ENCODE measurements at regions not wholly inside any gene's neighbourhood (a gene's known extent, or its start where the extent isn't known, plus 50 kb on each side); places are given as distances from the start of the nearest gene placed in this dataset.

DNA sequence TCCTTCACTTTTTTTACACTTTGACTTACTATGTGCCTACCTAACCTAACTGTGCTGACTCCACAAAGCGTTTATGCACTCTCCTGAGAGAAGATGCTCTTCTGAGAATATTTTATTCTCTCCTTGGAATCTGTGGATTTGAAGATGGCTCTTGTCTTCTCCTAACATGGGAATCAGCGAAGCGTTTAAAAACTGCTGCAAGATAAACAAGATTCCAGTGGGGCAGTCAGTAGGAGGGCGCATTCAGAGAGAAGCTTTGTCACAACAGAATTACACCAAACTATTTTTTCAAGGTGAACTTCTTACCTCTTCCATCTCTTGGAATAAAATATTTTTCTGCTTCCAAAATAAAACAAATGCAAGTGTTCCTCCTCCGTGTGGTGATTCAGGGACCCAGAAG lies 113.1 kb downstream of the FOXD2 start:
- TF ChIP-seq, protein P1, sequence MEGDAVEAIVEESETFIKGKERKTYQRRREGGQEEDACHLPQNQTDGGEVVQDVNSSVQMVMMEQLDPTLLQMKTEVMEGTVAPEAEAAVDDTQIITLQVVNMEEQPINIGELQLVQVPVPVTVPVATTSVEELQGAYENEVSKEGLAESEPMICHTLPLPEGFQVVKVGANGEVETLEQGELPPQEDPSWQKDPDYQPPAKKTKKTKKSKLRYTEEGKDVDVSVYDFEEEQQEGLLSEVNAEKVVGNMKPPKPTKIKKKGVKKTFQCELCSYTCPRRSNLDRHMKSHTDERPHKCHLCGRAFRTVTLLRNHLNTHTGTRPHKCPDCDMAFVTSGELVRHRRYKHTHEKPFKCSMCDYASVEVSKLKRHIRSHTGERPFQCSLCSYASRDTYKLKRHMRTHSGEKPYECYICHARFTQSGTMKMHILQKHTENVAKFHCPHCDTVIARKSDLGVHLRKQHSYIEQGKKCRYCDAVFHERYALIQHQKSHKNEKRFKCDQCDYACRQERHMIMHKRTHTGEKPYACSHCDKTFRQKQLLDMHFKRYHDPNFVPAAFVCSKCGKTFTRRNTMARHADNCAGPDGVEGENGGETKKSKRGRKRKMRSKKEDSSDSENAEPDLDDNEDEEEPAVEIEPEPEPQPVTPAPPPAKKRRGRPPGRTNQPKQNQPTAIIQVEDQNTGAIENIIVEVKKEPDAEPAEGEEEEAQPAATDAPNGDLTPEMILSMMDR (conservative IDR thresholded peaks at IDR 0.05), result no peak
- H3K27ac ChIP-seq, result no peak overlapping the region

DNA sequence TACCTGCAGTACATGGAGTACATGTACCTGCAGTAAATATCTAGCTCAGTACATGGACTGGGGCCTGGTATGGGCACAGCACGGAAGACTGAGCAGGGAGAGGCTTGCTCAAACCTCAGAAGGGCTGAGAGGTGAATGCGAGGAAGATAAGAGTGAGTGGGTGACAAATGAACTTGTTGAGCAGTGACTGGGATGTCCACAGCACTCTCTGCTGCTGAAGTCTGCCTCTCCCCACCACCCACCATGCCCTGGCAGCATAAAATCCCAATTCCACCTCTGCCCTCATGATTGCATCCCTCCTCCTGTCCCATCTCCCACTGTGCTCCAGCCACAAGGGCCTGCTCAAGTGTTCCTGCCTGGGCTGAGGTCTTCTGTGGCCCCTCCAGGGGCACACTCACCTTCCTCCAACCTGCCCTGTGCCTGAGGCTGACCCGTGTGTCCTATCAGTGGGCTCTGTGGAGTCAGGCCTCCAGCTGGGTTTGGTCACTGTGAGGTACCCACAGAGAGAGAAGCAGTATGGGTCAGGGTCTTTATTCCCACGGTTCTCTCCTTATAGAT lies 114.2 kb downstream of the FOXD2 start:
- TF ChIP-seq, protein P1 (conservative IDR thresholded peaks at IDR 0.05), result no peak
- no peak overlapping the region for H3K27ac ChIP-seq

DNA sequence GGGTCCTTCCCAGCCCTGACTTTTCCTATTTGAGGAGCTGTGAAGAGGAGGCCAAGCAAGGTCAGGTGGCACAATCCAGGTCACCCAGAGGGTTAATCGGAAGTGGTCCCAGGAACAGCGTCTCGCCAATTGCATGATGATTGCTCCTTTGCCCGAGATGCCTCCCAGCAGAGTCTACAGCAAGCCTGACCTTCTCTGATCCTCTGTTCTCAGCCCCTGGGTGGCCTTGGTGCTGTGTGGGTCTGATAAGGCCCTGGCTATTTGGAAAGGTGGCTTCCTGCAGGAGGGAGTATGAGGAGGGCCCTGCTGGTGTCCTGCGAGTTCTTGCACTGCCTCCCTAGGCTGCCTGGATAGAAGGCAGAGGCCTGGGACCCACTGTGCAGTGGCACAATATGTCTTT lies 116.2 kb downstream of the FOXD2 start:
- TF ChIP-seq, protein P1 (conservative IDR thresholded peaks at IDR 0.05), result no peak
- no peak overlapping the region for H3K27ac ChIP-seq

DNA sequence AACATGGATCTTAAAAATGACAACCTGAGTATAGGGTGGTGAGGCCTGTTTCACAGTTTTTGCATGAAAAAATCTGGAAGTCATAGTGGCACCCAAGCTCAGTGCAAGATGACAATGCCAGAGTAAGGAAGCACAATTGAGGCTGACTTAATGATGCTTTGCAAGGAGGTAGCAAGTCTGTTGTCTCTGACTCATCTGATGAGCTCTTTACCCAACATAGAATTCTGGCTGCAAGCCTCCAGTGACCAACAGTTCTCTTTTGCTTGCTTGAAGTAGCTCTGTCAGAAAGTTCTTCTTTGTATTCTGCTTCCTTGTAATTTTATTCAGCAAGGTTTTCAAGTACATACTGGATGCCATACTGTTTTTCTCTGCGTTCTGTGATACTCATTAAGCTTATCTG lies 117.1 kb downstream of the FOXD2 start:
- TF ChIP-seq, protein P1 (conservative IDR thresholded peaks at IDR 0.05), result no peak
- H3K27ac ChIP-seq, result no peak overlapping the region

DNA sequence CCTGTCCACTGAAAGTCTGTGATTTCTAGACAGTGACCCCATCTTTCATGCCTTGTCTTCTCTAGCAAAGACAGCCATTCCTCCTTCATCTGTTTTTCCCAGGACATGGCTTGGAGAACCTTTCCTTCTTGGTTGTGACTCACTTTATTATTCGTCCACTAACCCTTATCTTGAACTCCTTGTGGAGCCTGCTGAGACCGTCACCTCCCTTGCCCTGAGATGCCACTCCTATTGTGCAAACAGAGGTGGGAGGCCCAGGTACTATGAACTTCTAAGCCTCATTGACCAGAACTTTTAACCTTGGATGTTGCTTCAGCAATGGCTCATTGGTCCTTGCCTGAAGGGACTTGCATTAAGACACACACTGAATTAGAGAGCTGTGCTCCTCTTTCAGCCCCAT lies 117.5 kb downstream of the FOXD2 start:
- no peak overlapping the region for H3K27ac ChIP-seq
- TF ChIP-seq, protein P1 (conservative IDR thresholded peaks at IDR 0.05), result no peak

DNA sequence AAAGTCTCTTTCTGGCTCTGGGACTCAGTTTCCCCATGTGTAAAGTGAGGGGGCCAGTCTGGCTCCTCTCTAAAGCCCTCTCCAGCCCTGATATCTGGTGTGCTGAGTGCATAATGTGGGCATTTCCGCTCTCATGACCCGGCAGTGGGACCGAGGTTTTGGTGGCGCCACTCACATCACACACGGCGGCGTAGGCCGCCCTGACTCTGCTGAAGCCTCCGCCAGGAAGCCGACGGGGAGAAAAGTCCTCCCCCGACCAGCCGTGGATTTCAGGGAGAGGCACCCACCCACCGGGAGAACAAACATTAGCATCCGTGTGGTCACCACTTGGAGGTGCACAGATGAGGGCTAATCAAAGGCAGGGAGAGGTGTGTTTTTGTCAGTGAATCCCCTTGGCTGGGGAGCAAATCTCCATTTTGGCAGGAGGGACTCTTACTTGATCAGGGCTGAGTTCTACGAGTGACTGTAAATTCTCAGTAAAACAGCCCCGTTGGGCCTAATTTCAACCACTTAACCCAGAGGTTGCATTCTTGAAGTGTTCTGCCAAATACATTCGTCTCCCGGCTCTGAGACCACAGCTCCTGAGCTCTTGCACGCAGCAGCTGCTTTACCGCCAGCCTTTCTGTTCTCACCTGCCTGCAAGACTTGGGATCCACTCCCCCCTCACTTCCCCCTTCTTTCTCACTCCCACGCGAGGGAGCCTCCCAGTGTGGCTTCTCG lies 118.2 kb downstream of the FOXD2 start:
- TF ChIP-seq, protein P1 (conservative IDR thresholded peaks at IDR 0.05), result no peak
- H3K27ac ChIP-seq, result no peak overlapping the region

DNA sequence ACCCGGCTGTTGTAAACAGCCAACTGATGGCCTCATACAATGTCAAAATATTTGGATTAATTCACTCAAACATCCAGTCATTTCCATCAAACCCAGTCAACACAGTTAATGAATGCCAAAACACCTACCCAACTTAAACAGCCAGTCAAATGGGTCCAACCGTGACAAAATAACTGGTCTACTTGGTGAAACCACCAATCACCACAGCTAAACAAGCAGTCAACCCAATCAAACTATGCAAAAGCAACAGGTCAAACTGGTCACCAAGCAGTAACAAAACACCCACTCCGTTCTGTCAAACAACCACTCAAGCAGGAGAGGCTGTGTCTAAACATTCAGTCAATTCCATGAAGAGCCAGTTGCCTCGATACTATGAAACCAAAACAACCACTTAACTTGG lies 119.2 kb downstream of the FOXD2 start:
- no peak overlapping the region for H3K27ac ChIP-seq
- TF ChIP-seq, protein P1 (conservative IDR thresholded peaks at IDR 0.05), result no peak
